ENCODE measurements at regions not wholly inside any gene's neighbourhood (a gene's known extent, or its start where the extent isn't known, plus 50 kb on each side); places are given as distances from the start of the nearest gene placed in this dataset.

DNA sequence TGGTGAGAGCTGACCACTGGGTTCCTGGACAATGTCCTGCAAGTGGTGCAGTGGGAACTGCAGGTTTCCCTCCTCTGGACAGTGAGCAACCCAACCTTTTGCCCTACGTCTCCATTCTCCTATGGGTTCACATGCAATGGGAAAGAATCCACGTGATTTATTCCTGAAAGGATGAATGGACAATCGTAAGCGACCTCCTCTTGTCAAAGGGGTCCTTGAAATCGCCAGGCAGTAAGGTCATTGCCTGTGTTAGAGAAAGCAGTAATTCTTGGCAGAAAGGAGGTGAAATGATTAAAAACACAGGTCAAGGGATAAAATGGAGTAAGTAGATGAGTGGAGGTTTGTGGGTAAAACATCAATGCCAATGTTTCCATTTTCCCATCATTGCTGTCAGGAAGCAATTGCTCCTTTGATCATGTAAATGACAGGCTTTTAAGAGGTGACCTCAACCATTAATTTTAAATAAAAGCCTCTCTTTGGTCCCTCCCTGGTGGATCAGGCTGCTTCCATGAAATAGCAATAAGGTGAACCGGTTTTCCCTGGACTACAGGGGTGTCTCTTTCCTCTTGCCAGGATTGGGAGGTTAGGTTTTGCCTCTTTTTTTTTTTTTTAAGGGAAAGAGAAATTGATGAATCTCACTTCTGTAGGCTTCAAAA lies 330.0 kb upstream of the PRKCQ start:
- TF ChIP-seq, protein P1, sequence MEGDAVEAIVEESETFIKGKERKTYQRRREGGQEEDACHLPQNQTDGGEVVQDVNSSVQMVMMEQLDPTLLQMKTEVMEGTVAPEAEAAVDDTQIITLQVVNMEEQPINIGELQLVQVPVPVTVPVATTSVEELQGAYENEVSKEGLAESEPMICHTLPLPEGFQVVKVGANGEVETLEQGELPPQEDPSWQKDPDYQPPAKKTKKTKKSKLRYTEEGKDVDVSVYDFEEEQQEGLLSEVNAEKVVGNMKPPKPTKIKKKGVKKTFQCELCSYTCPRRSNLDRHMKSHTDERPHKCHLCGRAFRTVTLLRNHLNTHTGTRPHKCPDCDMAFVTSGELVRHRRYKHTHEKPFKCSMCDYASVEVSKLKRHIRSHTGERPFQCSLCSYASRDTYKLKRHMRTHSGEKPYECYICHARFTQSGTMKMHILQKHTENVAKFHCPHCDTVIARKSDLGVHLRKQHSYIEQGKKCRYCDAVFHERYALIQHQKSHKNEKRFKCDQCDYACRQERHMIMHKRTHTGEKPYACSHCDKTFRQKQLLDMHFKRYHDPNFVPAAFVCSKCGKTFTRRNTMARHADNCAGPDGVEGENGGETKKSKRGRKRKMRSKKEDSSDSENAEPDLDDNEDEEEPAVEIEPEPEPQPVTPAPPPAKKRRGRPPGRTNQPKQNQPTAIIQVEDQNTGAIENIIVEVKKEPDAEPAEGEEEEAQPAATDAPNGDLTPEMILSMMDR (conservative IDR thresholded peaks at IDR 0.05): no peak
- no peaks in the 10 kb centered on the region for H3K36me3 Mint-ChIP-seq
- no peaks in the 10 kb centered on the region for H3K4me1 Mint-ChIP-seq (ENCODE audit: unreplicated experiment)

DNA sequence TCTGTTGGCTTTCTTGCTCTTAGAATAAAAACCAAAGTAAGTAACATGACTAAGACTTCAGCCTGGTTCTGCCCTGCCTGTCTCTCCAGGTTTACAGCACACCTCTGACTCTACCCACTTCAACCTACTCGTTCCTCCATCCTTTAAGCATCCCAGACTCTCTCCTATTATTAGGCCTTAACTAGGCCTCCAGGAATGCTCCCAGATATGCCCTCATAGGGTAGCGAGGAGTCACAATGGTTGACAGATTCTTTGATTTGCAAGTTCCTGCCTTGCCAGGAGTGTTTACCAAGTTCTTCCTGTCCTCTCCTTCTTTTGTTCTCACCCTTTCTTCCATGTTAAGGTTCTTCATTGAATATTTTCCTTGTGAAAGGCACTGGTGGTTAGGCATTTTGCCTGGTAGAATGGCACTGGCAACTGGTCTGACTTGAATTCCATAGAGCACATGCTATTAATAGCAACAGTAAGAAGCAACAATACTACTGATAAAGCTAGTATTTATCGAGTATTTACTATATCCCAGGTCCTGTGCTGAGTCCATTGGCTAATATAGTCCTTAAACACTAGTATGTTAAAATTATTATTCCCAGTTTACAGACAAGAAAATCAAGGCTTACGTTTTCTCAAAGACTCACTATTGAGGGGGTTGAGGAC lies 327.9 kb upstream of the PRKCQ start:
- Mint-ChIP-seq H3K4me3 (no peak overlapping the region), H3K36me3 (no peaks in the 10 kb centered on the region), H3K27me3 (peaks cover 8% of the 10 kb centered on the region), H3K27ac (no peak overlapping the region), H3K4me1 (ENCODE audit: unreplicated experiment) (no peaks in the 10 kb centered on the region), H3K9me3 (peaks cover 5% of the 10 kb centered on the region)
- no peak for DNase-seq (ENCODE audit: extremely low spot score, unreplicated experiment)
- TF ChIP-seq, protein P1 (conservative IDR thresholded peaks at IDR 0.05): no peak

More for the DNA sequence above, 330.0 kb upstream of the PRKCQ start:
- no peak overlapping the region for H3K27ac Mint-ChIP-seq
- H3K9me3 Mint-ChIP-seq: peaks cover 5% of the 10 kb centered on the region
- peaks cover 5% of the 10 kb centered on the region for H3K27me3 Mint-ChIP-seq
- DNase-seq (ENCODE audit: extremely low spot score, unreplicated experiment): no peak
- no peak overlapping the region for H3K4me3 Mint-ChIP-seq

DNA sequence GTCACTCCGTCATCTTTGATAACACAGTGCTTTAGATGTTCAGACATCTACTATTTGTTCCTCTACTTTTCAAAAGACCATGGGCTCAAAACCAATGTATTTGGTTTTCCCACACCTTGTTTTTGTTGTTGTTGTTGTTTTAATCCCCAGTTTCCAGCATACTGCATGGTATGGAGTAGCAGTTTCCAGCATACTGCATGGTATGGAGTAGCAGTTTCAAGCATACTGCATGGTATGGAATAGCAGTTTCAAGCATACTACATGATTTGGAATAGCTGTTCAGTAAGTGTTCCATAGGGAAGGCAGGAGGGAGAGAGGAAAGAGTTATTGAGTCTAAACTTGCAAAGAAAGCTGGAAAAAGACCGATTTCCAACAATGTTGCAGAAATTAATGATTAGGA lies 314.3 kb upstream of the PRKCQ start:
- TF ChIP-seq, protein P1 (conservative IDR thresholded peaks at IDR 0.05): no peak
- Mint-ChIP-seq H3K27me3 (peaks cover 16% of the 10 kb centered on the region), H3K27ac (no peak overlapping the region), H3K9me3 (no peaks in the 10 kb centered on the region), H3K4me3 (no peak overlapping the region), H3K36me3 (no peaks in the 10 kb centered on the region), H3K4me1 (ENCODE audit: unreplicated experiment) (no peaks in the 10 kb centered on the region)
- DNase-seq (ENCODE audit: extremely low spot score, unreplicated experiment): no peak

DNA sequence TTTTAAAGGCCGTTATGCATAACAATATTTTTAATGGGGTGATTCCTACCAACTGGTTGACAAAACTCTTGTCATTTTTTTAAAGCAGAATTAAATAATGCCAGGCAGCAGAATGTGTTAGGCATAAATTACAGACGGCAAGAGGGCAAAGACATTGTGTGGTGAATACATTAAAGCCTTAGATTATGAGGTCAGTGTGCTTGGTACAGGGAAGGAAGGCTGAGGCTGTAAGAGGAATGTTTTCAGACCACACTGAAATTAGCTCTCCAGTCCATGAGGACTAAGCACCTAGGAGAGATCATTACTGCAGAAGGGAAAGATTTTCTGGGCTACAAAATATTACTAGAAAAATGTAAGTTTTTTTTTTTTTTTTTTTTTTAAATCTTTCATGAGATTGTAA lies 312.8 kb upstream of the PRKCQ start:
- TF ChIP-seq, protein P1 (conservative IDR thresholded peaks at IDR 0.05): no peak
- no peaks in the 10 kb centered on the region for H3K9me3 Mint-ChIP-seq
- peaks cover 14% of the 10 kb centered on the region for H3K27me3 Mint-ChIP-seq
- DNase-seq (ENCODE audit: extremely low spot score, unreplicated experiment): no peak
- H3K27ac Mint-ChIP-seq: no peak overlapping the region
- H3K36me3 Mint-ChIP-seq: no peaks in the 10 kb centered on the region
- H3K4me3 Mint-ChIP-seq: no peak overlapping the region
- no peaks in the 10 kb centered on the region for H3K4me1 Mint-ChIP-seq (ENCODE audit: unreplicated experiment)

DNA sequence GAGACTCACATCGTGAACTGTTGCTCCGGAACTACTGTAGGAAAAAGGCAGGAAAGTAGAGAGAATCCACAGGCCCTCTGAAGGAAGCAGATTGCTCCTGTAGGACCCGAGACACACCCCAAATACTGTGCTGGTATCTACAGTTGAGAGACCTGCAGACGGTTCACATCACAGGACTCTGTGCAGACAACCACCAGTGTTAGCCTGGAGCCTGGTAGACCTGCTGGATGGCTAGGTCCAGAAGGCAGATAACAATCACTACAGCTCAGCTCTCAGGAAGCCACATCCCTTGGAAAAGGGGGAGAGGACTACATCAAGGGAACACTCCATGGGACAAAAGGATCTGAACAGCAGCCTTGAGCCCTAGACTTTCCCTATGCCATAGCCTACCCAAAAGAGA lies 311.8 kb upstream of the PRKCQ start:
- Mint-ChIP-seq H3K27me3 (peaks cover 14% of the 10 kb centered on the region), H3K9me3 (no peaks in the 10 kb centered on the region), H3K27ac (no peak overlapping the region), H3K4me3 (no peak overlapping the region), H3K4me1 (ENCODE audit: unreplicated experiment) (no peaks in the 10 kb centered on the region), H3K36me3 (no peaks in the 10 kb centered on the region)
- TF ChIP-seq, protein P1 (conservative IDR thresholded peaks at IDR 0.05): no peak
- no peak for DNase-seq (ENCODE audit: extremely low spot score, unreplicated experiment)

Measured in type B pancreatic cell (in vitro differentiated cells).